GM10266 (cell line): ENCODE measurements at regions not wholly inside any gene's neighbourhood (a gene's known extent, or its start where the extent isn't known, plus 50 kb on each side); places are given as distances from the start of the nearest gene placed in this dataset.

Source experiments
- DNase-seq: peaks from one replicate; pipeline ENCODE4 v3.0.0; 2012; ENCODE audit errors: extremely low spot score
- CTCF ChIP-seq: IDR thresholded peaks from 2 replicates; pipeline ENCODE4 v1.5.1; 2012; ENCODE audit warnings: mild to moderate bottlenecking, low read depth; ENCODE audit not compliant: control insufficient read depth, insufficient read depth; ENCODE audit errors: missing control alignments

GRCh38 chr6:72476051-72476450, 145.8 kb upstream of the KCNQ5 start:
- TF ChIP-seq CTCF = no peak
- no peak for DNase-seq

DNA sequence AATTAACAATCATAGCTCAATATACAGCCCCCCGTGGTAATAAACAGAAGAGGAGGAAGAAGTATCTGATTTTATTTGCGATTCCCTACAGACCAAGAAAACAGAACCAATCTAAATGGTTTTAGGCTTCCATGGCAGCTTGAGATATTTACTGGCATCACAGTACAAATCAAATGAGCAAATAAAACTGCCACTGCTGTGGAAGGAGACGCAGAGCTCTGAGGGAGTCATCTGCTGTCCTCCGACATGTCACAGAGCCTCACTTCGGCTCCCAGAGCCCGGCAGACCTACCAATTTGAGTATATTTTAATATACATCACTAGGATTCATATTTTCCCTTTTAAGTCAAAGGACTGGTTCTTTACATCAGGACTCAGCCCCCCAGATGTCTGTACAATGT, 145.2 kb upstream of the KCNQ5 start:
- DNase-seq = no peak
- no peak for TF ChIP-seq CTCF

GRCh38 chr6:72495441-72495840, 126.4 kb upstream of the KCNQ5 start:
- TF ChIP-seq CTCF = no peak
- DNase-seq = no peak

DNA sequence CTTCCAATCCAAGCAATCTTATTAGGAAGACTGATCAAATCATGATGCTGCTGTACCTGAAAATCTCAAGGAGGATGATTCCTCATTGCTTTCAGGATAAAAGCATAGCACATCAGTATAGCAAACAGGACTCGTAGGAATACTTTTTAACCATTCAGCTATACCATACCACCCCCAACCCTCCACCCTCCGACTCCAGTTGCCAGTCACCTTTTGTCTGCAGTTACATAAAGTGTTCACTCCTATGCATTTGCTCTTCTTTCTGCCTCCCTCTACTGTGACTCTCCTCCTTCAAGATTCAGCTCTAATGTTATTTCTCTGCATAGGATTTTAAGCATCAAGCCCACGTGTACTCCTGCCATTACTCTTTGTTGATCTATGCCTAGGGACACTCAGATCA, 124.7 kb upstream of the KCNQ5 start:
- no peak for TF ChIP-seq CTCF
- DNase-seq = no peak

GRCh38 chr6:72500669-72501068, 121.2 kb upstream of the KCNQ5 start:
- no peak for DNase-seq
- TF ChIP-seq CTCF = no peak

DNA sequence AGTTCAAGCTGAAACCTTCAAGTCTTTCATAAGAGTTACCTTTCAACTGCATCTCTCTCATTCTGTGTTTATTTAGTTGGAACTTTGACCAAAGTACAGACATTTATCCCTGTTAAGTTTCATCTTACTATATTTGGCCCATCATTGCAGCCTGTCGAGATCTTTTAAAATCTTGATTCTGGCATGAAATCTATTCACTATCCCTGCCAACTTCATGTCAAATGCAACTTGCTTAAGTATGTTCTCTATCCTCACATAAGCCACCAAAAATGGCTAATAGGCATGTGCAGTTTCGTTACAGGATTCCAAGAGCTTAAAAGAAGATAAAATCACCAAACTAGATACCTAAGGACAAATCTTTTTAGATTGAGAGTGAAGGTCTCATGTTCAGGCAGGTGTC, 117.5 kb upstream of the KCNQ5 start:
- DNase-seq = no peak
- TF ChIP-seq CTCF = no peak

DNA sequence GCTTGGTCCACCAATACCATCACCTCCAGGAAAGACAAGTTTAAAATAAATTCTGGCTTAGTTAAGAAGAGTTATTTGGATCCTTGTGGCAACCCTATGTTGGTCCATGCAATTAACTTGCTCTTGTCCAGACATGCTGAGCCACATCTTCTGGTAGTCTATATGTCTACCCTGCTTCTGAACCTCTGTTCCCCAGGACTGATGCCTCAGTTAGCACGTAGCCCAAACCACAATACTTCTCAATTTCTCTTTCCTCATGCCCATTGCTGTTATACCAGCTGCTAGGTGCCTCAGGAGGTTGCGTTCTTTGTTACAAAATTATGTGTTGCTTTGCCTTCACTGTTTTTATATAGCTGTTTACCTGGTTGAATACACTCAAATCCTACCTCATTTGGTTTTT, 116.4 kb upstream of the KCNQ5 start:
- TF ChIP-seq CTCF = no peak
- DNase-seq = no peak
